Erythroblast (primary cell): ENCODE measurements at regions not wholly inside any gene's neighbourhood (a gene's known extent, or its start where the extent isn't known, plus 50 kb on each side); places are given as distances from the start of the nearest gene placed in this dataset.

ENCODE experiments used
- GATA1 ChIP-seq: IDR thresholded peaks from 2 replicates; pipeline ENCODE4 v1.6.1; 2011; ENCODE audit warnings: low read depth, mild to moderate bottlenecking, control low read depth, low read length, moderate library complexity
- POLR2A ChIP-seq: IDR thresholded peaks from 2 replicates; pipeline ENCODE4 v1.6.1; 2011; ENCODE audit warnings: mild to moderate bottlenecking, low read length

DNA sequence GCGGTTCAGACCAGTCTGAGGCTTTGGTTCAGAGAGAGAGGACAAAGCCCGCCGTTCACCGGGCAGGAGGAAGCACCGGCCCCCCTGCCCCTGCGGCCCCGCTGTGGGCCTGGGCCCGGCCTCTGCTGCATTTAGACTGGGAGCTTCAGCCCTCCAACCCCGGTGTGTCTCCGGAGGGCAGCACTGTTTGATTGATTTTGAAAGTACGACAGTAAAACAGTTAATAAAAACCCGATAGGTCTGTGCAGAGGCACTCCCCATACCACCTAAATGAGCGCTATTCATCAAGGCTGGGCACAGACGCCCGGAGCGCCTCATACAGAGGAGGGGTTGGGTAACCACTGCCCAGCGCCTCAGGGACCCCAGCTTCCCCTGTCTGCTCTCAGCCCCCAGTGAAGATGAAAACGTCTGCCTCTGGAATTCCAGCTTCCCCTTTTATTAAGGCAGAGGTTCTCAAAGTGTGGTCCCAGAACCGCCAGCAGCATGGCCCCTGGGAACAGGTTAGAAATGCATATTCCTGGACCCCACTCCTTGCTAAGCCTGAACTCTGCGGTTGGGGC, 256.7 kb upstream of the TLE3 start:
- TF ChIP-seq POLR2A: no peak
- TF ChIP-seq GATA1: no peak
